GM21529 (cell line): ENCODE measurements at regions not wholly inside any gene's neighbourhood (a gene's known extent, or its start where the extent isn't known, plus 50 kb on each side); places are given as distances from the start of the nearest gene placed in this dataset.
"Not testable (repeated sequence)": the region's sequence is repeated elsewhere in the genome, so short reads cannot be mapped to it uniquely, and the experiment has no call there.

Source experiments
- ATAC-seq: cut with Tn5 transposase; IDR thresholded peaks from one replicate; pipeline ENCODE4 v1.9.1; 2021; ENCODE audit not compliant: unreplicated experiment

DNA sequence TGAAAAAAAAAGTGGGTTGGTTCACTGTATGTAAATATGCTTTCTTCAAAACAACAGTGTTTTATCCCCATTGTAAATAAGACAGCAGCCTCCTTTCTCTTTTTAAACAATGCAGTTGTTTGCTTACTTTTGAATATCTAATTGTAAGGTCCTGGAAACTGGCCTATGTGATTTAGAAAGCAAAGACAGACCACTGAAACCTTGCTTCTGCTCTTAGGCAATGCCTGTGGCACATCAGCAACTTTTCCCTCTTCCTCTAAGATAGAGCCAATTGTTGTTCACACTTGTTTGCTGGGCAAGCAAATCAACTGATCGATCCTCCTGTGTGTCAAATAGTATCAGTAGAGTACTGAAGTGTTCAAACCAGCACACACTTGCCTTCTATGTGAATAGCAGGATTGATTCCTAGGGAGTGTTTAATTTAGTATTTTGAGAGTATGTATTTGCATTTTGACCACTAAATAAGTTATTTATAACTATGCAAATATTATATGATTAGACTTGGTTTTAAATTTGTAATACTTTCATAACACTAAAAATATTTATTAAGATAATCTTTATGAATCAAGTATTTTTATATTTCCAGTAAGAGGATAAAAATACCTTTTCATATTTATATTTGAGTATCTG is 55.4 kb upstream of the GRPR start:
- peak; percentile 97 for ATAC-seq

DNA sequence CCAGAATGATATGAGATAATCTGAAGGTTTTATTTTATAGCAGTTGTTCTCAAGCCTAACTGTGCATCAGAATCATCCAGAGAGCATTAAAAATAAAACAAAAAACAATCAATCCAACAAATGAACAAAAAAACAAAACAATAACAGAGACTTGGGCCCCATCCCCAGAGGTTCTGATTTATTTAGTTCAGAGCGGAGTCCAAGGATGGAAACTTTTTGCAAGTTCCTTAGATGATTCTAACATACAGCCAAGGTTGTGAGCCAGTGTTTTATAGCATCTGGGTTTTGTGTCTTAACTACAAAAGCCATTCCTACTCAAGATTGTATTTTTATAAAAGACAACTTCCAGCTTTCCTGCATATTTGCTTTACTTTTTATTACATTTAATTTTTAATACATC is 59.4 kb upstream of the GRPR start:
- no peak for ATAC-seq

DNA sequence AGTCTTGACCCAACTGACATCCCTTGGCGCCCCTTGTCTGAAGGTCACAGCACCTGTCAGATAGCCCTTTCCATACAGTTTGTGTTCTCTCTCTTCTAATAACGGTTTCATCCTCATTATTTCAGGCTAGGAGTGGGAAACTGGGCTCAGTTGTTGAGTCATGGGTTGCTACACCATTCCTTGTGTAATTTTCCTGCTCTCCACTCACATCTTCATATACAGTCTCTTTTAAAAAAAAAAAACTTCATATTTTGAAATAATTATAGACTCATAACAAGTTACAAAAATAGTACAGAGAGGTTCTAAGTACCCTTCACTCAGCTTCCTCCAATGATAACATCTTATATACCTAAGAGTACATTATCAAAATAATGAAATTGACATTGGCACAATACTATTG is 60.2 kb upstream of the GRPR start:
- no peak for ATAC-seq

DNA sequence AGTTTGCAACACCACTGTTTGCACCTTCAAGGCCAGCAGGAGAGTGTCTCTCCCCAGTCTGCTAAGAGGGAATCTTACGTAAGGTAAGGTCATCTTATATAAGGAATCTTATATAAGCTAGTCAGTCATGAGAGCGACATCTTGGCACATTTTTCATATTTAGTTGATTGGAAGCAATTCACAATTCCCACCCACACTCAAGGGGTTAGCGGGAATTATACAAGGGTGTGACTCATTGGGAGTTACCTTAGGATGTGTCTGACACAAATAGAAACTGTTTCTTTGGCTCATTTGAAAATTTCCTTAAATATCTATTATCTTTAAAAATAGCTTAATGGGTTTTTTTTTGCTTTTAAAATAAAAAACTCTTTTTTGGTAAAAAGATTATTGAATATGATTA is 62.1 kb upstream of the GRPR start:
- no peak for ATAC-seq

DNA sequence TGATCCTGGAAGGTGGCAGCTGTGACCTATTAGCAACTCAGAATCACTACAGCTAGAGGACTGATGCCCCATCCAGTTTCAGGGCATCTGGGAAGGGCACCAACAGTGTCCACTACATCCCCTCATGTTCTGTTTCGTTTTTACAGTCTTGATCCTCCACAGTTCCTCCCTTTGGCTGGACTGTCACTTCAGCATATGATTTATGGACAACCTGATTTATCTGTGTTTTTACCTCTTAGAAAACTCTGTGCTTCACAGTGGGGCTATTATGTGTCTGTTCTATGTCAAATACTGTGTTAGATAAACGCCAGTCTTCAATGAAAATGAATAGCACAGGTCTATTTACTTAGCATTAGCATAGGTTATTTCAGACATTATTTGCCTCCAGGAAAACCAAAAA is 63.1 kb upstream of the GRPR start:
- ATAC-seq = no peak

DNA sequence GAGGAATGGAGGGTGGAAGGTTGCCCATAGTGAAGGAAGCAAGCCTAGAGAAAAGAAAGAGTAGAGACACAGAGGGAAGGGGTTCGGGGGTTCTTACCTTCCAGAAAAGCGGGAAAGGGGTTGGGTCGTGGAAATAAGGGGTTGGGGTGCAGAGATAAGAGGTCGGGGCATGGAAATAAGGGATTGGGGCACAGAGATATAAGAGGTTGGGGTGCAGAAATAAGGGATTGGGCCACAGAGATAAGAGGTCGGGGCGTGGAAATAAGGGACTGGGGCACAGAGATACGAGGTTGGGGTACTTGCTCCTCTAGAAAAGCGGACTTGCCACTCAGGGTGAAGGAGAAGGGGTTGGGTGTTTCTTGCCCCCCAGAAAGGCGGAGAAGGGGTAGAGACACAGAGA is 74.2 kb upstream of the GRPR start:
- not testable (repeated sequence) for ATAC-seq

DNA sequence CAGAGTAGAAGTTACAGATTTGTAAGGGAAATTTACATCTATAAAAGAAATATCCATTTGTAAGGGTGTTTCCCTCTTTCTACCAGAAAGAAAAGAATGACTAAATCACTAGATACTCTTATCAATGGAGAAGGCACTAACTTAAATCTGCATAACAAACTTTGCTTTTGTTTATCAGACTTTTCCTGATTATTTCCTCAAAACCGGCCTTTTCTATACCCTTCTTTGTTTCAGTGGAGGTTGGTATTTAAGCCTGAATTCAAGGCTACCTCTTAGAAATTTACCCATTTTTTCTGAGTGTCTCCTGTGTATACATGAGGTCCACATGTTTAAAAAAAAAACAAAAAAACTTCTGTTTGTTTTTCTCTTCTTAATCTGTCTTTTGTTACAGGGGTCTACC is 80.4 kb upstream of the GRPR start:
- ATAC-seq = no peak

DNA sequence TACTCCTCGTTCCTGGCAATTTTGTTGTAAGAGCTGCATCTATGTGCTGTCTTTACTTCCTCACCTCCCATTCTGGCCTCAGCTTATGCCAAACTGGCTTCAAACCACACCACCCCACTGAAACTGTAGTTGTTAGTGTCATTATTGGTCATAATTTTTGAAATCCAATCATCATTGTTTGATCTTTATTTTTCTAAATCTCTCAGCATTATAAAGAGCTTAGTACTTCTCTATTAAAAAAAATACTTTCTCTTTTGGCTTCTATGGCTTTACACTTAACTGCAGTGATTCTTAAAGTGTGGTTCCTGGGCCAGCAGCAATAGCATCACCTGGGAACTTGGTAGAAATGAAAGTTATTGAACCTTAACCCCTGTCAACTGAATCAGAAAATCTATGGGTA is 83.5 kb upstream of the GRPR start:
- ATAC-seq = peak; percentile 54

DNA sequence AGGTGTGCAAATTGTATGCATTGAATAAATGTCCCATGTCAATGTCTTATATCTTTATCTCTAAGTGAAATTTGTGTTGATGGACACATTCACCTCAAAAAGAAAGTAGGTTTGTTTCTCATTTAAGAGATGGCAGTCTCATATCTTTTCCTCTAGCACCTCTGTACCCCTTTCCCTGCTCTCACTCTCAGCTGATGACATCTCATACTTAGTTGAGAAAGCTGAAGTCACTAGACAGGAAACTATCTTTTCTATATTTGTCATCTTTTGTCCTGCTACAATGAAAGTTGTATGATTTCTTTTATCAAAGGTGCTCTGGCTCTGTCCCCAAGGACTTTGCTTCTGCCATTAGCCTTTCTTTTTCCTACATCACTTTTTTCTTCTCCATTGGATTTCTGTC is 84.0 kb upstream of the GRPR start:
- peak; percentile 79 for ATAC-seq

DNA sequence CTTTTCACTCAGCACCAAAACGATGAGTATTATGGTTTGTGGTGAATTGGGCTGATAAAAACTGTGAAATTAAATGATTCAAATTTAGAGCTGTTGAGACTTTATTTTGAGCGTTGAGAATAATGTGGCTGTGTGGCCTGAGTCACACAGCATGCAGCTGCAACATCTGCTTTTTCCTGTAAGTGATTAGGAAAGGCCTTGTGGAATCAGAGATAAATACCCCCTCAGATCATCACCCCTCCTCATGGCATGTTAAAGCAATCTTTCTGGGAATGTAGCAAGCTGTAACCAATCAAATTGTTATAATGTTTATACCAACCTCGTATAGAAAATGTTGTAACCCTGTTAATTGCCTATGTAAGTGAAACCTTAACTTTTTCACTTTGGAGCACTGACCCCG is 90.0 kb upstream of the GRPR start:
- no peak for ATAC-seq

DNA sequence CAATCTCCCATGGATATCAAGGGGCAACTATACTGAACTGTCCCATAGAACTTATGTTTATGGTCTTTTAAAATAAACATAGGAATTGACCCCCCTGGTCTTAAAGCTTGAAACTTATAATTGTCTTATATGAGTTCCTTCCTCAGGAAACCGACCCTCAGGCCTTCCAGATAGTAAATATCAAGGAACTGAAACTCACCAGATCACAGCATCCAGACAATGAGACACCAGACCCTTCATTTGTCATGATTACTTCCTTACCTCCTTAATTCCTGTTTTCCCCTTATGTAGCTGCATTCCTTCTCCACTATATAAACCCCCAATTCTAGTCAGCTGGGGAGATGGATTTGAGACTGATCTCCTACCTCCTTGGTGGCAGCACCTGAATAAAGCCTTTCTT is 94.8 kb upstream of the GRPR start:
- no peak for ATAC-seq

DNA sequence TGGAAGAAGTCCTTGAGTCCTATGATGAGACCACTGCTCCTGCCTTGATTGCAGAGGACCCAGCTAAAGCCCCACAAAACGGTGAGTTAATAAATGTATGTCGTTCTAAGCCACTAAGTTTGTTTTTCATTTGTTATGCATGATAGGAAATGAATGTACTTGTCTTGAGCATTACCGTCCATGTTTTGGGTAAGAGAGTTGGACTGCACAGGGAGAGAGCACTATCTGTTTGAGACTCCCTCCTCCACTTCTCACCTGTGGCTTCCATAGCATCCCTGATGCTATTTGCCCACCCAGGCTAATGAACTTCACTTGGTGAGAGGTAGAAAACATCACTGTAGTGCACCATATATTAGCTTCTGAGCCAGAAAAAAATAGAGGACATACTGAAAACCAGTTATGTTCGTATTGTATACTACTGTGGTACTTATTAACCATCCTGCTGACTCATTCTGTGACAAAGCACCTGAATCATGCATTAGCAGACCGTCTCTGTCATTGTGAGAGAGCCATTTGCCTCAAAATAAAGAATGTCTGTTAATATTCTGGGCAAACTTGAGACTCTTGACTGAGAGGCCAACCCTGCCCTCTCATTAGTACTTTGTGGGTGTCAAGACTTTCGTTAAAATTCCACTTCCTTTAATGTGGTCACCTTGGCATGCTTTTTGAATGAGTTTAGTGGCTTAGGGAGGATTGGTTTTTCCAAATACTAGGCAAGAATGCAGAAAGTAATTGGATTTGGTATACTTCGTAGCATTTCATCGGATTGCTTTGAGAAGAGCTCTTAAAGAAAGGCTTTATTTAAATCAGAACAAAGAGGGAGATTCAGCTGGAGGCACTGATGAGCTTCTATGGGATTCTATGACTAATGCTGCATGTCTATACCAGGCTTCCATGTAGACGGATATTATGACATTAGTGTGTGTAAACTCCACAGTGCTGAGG is 99.3 kb upstream of the GRPR start:
- peak; percentile 97 for ATAC-seq

DNA sequence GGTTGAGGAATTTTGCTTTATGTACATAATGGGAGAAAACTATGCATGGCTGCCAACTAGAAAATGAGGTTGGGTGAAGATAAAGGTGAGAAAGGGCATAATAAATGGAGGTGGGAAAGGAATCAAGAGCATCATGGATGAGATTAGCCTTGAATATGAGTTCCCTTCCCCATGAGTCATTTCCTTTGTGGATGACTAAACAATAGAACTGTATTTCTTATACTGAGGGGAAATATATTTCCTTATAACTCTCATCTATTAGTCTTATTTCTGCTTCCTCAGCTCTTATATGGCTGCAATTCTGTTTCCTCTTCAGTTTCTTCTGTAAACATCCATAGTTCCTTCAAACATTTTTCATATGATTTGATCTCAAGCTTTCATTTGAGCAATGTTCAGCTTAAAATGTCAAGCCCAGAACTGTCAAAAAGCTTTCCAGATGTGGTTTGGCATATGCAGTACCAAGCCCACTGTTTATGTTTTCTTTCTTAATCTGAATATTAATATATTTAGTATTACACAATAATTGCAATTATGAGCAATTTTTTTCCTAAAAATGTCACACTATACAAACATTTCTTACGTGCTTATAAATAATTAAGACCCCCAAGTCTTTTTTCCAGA is 100.7 kb upstream of the GRPR start:
- no peak for ATAC-seq

DNA sequence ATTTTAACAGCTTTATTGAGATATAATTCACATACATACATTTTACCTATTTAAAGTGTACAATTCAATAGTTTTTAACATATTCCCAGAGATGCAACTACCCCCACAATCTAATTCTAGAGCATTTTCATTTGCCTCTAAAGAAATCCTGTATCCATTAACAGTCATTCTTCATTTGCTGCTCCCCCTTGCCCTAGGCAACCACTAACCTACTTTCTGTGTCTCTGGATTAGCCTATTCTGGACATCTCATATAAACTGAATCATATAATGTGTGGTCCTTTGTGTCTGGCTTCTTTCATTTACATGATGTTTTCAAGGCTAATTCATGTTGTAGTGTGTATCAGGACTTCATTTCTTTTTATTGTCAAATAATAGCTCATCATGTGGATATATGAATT is 105.1 kb upstream of the GRPR start:
- ATAC-seq = no peak

DNA sequence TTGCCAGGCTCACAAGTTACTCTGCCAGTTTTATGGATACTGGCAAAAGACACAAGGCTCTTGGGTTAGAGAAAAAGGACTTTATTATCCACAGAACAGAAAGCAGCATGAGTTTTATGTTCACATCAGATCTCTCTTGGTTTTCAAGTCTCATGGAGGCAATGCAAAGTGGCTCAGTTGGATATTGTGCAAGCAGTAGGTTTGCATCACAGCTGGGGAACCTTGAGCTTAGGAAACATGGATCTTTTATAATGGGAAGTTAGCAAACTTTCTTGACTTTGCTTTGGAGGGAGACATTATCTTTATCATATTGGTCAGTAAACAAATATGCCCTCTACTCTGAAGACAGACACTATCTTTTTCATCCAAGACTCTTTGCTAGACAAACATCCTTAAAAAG is 109.2 kb upstream of the GRPR start:
- ATAC-seq = no peak

DNA sequence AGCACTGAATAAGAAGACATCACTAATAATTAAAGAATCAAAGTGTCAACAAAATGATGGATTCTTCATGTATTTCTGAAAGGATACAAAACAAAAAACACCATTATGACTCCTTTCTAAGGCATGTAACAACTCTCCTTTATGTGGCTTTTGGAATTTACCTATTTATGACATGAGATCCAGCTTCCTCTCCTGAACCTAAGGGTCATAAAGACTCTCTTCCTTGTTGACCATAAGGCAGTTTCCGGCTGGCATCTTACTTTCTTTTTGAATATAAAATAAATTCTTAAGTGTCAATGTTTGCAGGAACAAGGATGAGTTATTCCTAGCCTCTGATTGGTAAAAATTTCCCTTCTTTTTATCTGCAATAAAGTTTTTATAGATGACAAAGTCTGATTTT is 111.1 kb upstream of the GRPR start:
- ATAC-seq = no peak

DNA sequence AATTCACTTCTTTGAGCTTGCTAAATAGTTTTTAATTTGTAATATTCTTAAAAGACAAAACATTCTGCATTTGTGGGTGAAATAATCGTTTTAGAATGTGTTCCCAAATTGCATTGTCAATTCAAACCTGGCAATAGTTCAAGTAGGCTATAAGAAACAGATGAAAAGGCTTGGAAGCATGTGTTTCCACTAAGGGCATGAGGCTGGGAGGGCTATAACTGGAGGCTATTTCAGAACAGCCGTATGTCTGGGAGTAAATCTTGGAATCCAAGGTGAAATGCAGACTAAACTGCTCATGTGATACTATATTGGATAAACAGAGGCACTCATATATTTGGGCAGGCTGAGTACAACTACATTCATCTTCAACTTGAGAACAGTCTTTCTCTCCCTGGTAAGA is 117.4 kb upstream of the GRPR start:
- ATAC-seq = no peak

DNA sequence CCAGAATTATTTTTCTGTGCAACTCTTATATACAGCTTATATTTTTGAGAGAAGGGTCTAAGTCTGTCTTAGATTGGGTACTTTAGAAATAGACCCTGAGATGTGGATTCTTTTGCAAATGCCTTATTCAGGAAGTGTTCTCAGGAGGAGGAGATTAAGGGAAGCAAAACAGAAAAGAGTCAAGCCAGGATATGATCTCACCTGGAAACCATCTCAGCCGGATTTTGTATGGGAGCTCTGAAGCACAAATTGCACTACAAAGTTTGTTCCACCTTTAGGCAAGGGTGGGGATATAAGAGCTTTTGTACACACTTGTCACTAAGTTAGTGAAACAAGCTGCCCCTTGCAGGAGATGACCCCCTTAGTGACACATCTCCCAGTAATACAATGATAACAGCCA is 121.2 kb upstream of the GRPR start:
- no peak for ATAC-seq

DNA sequence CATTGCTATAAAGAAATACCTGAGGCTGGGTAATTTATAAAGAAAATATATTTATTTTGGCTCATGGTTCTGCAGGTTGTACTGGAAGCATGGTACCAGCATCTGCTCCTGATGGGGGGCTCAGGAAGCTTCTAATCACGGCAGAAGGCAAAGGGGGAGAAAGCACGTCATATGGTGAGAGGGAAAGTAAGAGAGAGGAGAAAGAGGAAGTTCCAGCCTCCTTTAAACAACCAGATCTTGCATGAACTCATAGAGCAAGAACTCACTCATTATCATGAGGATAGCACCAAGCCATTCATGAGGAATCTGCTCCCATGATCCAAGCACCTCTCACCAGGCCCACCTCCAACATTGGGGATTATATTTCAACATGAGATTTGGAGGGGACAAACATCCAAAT is 125.0 kb upstream of the GRPR start:
- no peak for ATAC-seq

DNA sequence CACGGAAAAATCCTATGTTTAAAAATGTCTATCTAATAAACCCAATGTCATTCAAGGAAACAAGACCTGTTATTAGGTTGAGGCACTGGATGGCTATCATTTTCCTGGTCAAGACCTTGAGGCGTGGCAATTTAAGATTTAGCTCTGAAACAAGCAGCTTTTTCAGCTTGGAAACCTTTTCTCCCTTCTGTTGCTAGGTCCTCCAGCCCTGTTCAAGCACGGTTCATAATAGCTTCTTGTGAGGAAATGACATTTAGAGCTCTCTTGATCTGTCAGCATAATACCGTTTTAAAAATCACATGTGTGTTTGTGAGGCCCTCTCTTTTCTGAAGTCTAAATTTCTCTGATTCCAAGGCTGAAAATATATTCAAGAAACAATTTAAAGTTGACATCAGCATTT is 133.6 kb upstream of the GRPR start:
- no peak for ATAC-seq

DNA sequence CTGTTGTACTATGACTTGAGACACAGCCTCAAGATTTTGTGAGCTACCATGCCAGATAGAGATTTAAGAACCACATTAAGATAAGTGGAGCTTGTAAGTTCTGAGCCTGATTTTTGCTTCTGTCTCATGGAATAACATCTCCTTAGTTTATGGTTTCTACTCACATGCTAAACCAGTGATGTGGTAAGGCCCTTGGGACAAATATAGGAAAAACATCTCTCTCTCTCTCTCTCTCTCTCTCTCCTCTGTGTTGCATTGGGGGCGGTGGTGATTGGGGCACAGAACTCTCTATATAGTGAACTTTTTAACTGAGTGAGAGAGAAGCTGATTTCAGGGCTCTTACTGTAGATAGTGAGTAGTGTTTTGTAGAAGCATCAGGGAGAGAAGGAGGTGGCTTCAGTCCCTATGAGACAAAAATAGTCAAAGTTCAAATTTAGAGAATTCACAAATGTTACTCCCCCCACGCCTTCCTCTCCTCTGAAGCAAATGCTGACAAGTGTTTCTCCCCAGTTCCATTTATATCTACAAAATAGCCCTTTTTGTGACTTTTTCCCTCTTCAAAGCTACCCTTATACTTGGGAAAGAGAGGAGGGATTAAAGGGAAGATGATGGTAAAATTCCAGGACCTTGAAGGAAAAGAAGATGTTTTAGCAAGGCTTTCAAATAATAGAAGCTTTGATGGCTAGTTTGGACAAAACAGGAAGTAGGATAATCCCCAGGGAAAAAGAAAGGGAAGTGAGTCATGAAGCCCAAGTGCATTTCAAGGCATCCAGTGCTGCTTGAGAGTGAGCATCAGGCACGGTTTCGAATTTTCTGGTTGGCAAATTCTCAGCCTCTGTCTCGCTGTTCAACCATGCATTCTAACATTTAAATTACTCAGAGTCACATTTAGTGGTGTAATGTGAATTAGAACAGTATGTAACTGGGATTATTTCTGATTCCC is 134.3 kb upstream of the AP1S2 start:
- ATAC-seq = peak; percentile 55
